ENCODE measurements at regions not wholly inside any gene's neighbourhood (a gene's known extent, or its start where the extent isn't known, plus 50 kb on each side); places are given as distances from the start of the nearest gene placed in this dataset.

DNA sequence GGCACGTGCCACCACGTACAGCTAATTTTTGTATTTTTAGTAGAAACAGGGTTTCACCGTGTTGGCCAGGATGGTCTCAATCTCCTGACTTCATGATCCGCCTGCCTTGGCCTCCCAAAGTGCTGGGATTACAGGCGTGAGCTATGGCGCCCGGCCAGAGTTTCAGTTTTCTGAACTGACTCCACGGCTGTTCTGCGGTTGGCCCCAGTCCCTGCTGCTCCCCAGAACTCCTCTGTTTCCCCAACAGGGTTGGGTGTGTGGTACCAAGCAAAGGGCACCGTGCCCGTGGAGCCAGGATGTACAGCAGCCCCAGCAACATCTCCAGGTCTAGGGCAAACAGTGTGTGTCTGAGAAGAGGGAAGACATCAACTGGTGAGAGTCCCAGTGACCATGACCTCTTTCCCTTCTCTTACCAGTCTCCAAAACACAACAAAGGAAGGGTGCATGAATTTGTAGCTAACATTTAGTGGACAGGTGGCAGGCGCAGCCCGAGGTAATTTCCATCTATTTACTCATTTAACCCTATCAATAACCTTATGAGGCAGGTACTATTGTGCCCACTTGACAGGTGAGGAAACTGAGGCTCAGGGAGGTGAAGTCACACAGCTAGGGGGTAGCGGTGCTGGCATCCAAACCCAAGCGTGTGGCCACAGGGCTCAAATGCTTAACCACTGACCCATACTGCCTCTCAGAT lies 57.0 kb upstream of the RBFOX2 start:
- TF ChIP-seq, protein P1, sequence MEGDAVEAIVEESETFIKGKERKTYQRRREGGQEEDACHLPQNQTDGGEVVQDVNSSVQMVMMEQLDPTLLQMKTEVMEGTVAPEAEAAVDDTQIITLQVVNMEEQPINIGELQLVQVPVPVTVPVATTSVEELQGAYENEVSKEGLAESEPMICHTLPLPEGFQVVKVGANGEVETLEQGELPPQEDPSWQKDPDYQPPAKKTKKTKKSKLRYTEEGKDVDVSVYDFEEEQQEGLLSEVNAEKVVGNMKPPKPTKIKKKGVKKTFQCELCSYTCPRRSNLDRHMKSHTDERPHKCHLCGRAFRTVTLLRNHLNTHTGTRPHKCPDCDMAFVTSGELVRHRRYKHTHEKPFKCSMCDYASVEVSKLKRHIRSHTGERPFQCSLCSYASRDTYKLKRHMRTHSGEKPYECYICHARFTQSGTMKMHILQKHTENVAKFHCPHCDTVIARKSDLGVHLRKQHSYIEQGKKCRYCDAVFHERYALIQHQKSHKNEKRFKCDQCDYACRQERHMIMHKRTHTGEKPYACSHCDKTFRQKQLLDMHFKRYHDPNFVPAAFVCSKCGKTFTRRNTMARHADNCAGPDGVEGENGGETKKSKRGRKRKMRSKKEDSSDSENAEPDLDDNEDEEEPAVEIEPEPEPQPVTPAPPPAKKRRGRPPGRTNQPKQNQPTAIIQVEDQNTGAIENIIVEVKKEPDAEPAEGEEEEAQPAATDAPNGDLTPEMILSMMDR (IDR thresholded peaks at IDR 0.05; ENCODE audit: low read depth, low read length): no peak
- TF ChIP-seq POLR2A (IDR thresholded peaks at IDR 0.05; ENCODE audit: extremely low read depth, insufficient read length) (no peak), MYC (IDR thresholded peaks at IDR 0.05; ENCODE audit: low read depth, low read length) (no peak)
- TF ChIP-seq, protein P2, sequence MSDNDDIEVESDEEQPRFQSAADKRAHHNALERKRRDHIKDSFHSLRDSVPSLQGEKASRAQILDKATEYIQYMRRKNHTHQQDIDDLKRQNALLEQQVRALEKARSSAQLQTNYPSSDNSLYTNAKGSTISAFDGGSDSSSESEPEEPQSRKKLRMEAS (IDR thresholded peaks at IDR 0.05; ENCODE audit: low read depth, low read length): no peak

All from NB4 (cell line).